OCI-LY7 (cell line): ENCODE measurements at regions not wholly inside any gene's neighbourhood (a gene's known extent, or its start where the extent isn't known, plus 50 kb on each side); places are given as distances from the start of the nearest gene placed in this dataset.

ENCODE experiments used
- BruUV-seq: library from RNA; stranded (reverse); fragments of 400-500 nt; replicated peaks from 2 replicates; lab custom pipeline; 2021; lab: Mats Ljungman, UMichigan
- CTCF ChIA-PET: fragments of 300-600 bp; sonication (Branson Sonifier 250); formaldehyde crosslinking; loops from one replicate; lab custom pipeline; 2022; ENCODE audit warnings: antibody characterized with exemption; ENCODE audit not compliant: unreplicated experiment; lab: Charles Lee
- POLR2A ChIA-PET: fragments of 300-600 bp; sonication (Branson Sonifier 250); formaldehyde crosslinking; loops from one replicate; lab custom pipeline; 2022; ENCODE audit warnings: antibody characterized with exemption; lab: Charles Lee
- DNase-seq: peaks from one replicate; pipeline ENCODE4 v3.0.0-alpha.2; 2015; ENCODE audit warnings: low spot score
- H2AFZ ChIP-seq: fragments of 200-600 bp; sonication (generic), shearing (Covaris generic); 2 replicates; pipeline ENCODE4 v1.6.1; 2014; ENCODE audit warnings: mild to moderate bottlenecking, antibody characterized with exemption, low read length, moderate library complexity
- H3K27ac ChIP-seq: fragments of 200-600 bp; sonication (generic); 2 replicates; pipeline ENCODE4 v1.5.1; 2014; ENCODE audit warnings: mixed run types, low read depth, mild to moderate bottlenecking, moderate library complexity, low read length, inconsistent platforms; ENCODE audit not compliant: poor library complexity, severe bottlenecking
- H3K36me3 ChIP-seq: fragments of 200-600 bp; sonication (generic); 2 replicates; pipeline ENCODE4 v1.6.1; 2014; ENCODE audit warnings: mild to moderate bottlenecking, antibody characterized with exemption, low read length, moderate library complexity, mixed read lengths; ENCODE audit not compliant: insufficient read depth
- H3K4me1 ChIP-seq: fragments of 200-600 bp; sonication (generic); 2 replicates; pipeline ENCODE4 v1.5.1; 2014; ENCODE audit warnings: mild to moderate bottlenecking, low read length; ENCODE audit not compliant: insufficient read depth, poor library complexity, severe bottlenecking
- H3K4me2 ChIP-seq: fragments of 200-600 bp; sonication (generic); 2 replicates; pipeline ENCODE4 v1.6.1; 2014; ENCODE audit warnings: mild to moderate bottlenecking, low read length
- H3K4me3 ChIP-seq: fragments of 200-600 bp; sonication (generic); 2 replicates; pipeline ENCODE4 v1.5.1; 2014; ENCODE audit warnings: mild to moderate bottlenecking, low read depth, low read length; ENCODE audit not compliant: poor library complexity, severe bottlenecking
- H3K79me2 ChIP-seq: fragments of 200-600 bp; sonication (generic); 2 replicates; pipeline ENCODE4 v1.6.1; 2016; ENCODE audit warnings: low read depth, mild to moderate bottlenecking, low read length, moderate library complexity, mixed read lengths; ENCODE audit not compliant: insufficient read depth
- H3K9me2 ChIP-seq: fragments of 200-600 bp; sonication (generic); 2 replicates; pipeline ENCODE4 v1.6.1; 2016; ENCODE audit warnings: mild to moderate bottlenecking, low read length, mixed read lengths; ENCODE audit not compliant: insufficient read depth
- H3K9me3 ChIP-seq: fragments of 200-600 bp; sonication (generic); 2 replicates; pipeline ENCODE4 v1.6.1; 2014; ENCODE audit warnings: mild to moderate bottlenecking, mixed run types, low read length, mixed read lengths
- H4K20me1 ChIP-seq: fragments of 200-600 bp; sonication (generic); 2 replicates; pipeline ENCODE4 v1.6.1; 2014; ENCODE audit warnings: mild to moderate bottlenecking, antibody characterized with exemption, low read length, moderate library complexity, mixed read lengths; ENCODE audit not compliant: insufficient read depth
- EZH2phosphoT487 ChIP-seq: fragments of 200-600 bp; sonication (generic); IDR thresholded peaks from 2 replicates; pipeline ENCODE4 v1.6.1; 2018; ENCODE audit warnings: low read depth, borderline replicate concordance, mild to moderate bottlenecking, mixed run types, antibody characterized with exemption, low read length, moderate library complexity, mixed read lengths
- intact Hi-C: fragments of 100-400 bp; cut with micrococcal nuclease; formaldehyde crosslinking; loops from one replicate; pipeline ENCODE4 v1.10.0; 2022; ENCODE audit not compliant: unreplicated experiment
- TF ChIP-seq, protein P1 (sequence below): fragments of 200-600 bp; sonication (generic); conservative IDR thresholded peaks from 2 replicates; pipeline ENCODE4 v1.5.1; 2014; ENCODE audit warnings: mild to moderate bottlenecking, antibody characterized with exemption, low read length, moderate library complexity, mixed read lengths

DNA sequence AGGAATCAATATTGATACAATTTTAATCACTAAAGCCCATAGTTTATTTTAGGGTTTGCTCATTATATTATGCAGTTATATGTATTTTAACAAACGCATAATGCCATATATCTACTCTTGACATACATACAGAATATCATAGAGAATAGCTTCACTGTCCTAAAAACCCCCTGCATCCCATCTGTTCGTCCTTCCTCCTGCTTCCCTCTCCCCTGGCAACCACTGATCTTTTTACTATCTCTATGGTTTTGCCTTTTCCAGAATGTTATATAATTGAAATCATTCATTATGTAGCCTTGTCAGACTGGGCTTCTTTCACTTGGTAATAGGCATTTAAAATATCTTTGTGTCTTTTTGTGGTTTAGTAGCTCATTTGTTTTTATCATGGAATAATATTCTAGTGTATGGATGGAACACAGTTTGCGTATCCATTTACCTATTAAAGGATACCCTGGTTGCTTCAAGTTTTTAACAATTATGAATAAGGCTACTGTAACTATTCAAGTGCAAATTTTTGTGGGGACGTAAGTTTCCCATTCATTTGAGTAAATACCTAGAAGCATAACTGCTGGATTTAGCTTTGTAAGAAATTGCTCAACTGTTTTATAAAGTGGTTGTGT, 801.6 kb upstream of the GCFC2 start:
- no peak for DNase-seq
- no TSS peak for BruUV-seq
- no peaks in the 10 kb centered on the region for H3K79me2 ChIP-seq
- intact Hi-C loops = no loop called here
- H3K4me3 ChIP-seq = no peak overlapping the region
- POLR2A ChIA-PET = no interaction called here
- H2AFZ ChIP-seq = no peak overlapping the region
- no peaks in the 10 kb centered on the region for H4K20me1 ChIP-seq
- CTCF ChIA-PET = no interaction called here
- H3K9me3 ChIP-seq = no peaks in the 10 kb centered on the region
- H3K27ac ChIP-seq = no peak overlapping the region
- H3K9me2 ChIP-seq = no peaks in the 10 kb centered on the region
- no peak overlapping the region for H3K4me2 ChIP-seq
- H3K4me1 ChIP-seq = no peaks in the 10 kb centered on the region
- no peaks in the 10 kb centered on the region for H3K36me3 ChIP-seq
- no peak for TF ChIP-seq EZH2phosphoT487
- TF ChIP-seq, protein P1, sequence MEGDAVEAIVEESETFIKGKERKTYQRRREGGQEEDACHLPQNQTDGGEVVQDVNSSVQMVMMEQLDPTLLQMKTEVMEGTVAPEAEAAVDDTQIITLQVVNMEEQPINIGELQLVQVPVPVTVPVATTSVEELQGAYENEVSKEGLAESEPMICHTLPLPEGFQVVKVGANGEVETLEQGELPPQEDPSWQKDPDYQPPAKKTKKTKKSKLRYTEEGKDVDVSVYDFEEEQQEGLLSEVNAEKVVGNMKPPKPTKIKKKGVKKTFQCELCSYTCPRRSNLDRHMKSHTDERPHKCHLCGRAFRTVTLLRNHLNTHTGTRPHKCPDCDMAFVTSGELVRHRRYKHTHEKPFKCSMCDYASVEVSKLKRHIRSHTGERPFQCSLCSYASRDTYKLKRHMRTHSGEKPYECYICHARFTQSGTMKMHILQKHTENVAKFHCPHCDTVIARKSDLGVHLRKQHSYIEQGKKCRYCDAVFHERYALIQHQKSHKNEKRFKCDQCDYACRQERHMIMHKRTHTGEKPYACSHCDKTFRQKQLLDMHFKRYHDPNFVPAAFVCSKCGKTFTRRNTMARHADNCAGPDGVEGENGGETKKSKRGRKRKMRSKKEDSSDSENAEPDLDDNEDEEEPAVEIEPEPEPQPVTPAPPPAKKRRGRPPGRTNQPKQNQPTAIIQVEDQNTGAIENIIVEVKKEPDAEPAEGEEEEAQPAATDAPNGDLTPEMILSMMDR = no peak

DNA sequence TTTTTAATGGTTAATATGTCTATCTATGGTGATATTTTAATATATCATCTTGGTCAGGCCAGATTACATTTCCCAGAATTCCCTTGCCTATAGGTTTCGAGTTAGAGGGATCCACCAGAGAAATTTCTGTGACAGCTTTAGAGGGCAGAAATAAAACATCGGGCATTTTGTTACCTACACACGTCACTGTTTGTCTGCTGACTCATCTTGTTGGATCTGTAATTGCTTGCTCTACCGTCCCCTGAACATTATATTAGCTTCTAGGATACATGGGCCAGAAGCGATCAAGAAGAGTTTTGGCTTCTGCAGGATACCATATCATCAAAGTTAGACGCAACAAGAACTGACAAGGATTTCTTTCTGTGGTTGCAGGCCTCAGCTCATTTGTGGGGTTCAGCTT, 795.8 kb upstream of the GCFC2 start:
- no peak overlapping the region for H3K4me2 ChIP-seq
- intact Hi-C loops = no loop called here
- CTCF ChIA-PET = no interaction called here
- no peaks in the 10 kb centered on the region for H3K9me3 ChIP-seq
- H2AFZ ChIP-seq = no peak overlapping the region
- no peak overlapping the region for H3K27ac ChIP-seq
- no TSS peak for BruUV-seq
- POLR2A ChIA-PET = no interaction called here
- TF ChIP-seq, protein P1 = no peak
- TF ChIP-seq EZH2phosphoT487 = no peak
- H3K4me1 ChIP-seq = no peaks in the 10 kb centered on the region
- no peaks in the 10 kb centered on the region for H4K20me1 ChIP-seq
- H3K9me2 ChIP-seq = no peaks in the 10 kb centered on the region
- no peaks in the 10 kb centered on the region for H3K79me2 ChIP-seq
- no peaks in the 10 kb centered on the region for H3K36me3 ChIP-seq
- no peak for DNase-seq
- no peak overlapping the region for H3K4me3 ChIP-seq

DNA sequence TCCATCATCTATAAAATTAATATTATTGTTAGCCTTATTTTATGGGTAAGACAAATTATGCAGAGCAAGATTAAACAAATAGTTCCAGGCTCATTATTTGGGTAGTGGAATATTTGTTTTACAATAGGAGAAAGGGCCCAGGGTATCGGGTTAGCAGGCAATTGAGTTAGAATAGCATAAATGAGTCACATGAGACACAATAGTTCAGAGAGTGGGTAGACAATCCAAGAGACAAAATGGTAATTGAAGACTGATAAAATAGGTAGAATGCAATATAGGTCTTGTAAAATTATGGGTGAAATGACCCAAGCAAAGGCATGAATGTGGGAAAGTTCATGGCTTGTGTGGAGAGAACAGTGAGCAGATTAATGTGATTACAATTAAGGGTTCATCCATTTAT, 790.9 kb upstream of the GCFC2 start:
- H3K4me3 ChIP-seq = no peak overlapping the region
- H3K9me3 ChIP-seq = no peaks in the 10 kb centered on the region
- ChIA-PET CTCF (no interaction called here), POLR2A (no interaction called here)
- no peaks in the 10 kb centered on the region for H3K9me2 ChIP-seq
- no peak overlapping the region for H2AFZ ChIP-seq
- no peaks in the 10 kb centered on the region for H3K4me1 ChIP-seq
- no peaks in the 10 kb centered on the region for H3K79me2 ChIP-seq
- intact Hi-C loops = no loop called here
- TF ChIP-seq, protein P1 = no peak
- no peak for TF ChIP-seq EZH2phosphoT487
- no peak for DNase-seq
- BruUV-seq = no TSS peak
- H4K20me1 ChIP-seq = no peaks in the 10 kb centered on the region
- no peak overlapping the region for H3K4me2 ChIP-seq
- H3K27ac ChIP-seq = no peak overlapping the region
- H3K36me3 ChIP-seq = no peaks in the 10 kb centered on the region
